ENCODE measurements at regions not wholly inside any gene's neighbourhood (a gene's known extent, or its start where the extent isn't known, plus 50 kb on each side); places are given as distances from the start of the nearest gene placed in this dataset.

DNA sequence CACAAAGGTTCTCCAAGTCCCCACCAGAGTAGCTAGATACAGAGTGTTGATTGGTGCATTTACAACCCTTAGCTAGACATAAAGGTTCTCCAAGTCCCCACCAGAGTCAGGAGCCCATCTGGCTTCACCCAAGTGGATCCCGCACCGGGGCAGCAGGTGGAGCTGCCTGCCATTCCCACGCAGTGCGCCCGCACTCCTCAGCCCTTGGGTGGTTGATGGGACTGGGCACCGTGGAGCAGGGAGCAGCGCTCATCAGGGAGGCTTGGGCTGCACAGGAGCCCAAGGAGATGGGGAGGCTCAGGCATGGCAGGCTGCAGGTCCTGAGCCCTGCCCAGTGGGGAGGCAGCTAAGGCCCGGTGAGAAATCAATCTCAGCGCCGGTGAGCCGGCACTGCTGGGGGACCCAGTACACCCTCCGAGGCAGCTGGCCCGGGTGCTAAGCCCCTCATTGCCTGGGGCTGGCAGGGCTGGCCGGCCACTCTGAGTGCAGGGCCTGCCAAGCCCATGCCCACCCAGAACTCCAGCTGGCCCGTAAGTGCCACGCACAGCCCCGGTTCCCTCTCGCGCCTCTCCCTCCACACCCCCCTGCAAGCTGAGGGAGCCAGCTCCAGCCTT is 404.1 kb downstream of the METTL15 start:
- Histone ChIP-seq H3K9ac (no peak overlapping the region), H3K36me3 (ENCODE audit: control insufficient read depth, insufficient read depth, low read length) (no peaks in the 10 kb centered on the region), H3K9me3 (ENCODE audit: control insufficient read depth, low read length) (no peaks in the 10 kb centered on the region), H3K27me3 (ENCODE audit: control insufficient read depth, insufficient read depth, low read length) (no peaks in the 10 kb centered on the region), H3K79me2 (no peaks in the 10 kb centered on the region), H3K27ac (no peak overlapping the region), H3K4me3 (ENCODE audit: low read depth, low read length) (no peak overlapping the region), H3K4me2 (ENCODE audit: low read length) (no peak overlapping the region), H3K4me1 (no peaks in the 10 kb centered on the region), H2AFZ (no peak overlapping the region)
- TF ChIP-seq, protein P1, sequence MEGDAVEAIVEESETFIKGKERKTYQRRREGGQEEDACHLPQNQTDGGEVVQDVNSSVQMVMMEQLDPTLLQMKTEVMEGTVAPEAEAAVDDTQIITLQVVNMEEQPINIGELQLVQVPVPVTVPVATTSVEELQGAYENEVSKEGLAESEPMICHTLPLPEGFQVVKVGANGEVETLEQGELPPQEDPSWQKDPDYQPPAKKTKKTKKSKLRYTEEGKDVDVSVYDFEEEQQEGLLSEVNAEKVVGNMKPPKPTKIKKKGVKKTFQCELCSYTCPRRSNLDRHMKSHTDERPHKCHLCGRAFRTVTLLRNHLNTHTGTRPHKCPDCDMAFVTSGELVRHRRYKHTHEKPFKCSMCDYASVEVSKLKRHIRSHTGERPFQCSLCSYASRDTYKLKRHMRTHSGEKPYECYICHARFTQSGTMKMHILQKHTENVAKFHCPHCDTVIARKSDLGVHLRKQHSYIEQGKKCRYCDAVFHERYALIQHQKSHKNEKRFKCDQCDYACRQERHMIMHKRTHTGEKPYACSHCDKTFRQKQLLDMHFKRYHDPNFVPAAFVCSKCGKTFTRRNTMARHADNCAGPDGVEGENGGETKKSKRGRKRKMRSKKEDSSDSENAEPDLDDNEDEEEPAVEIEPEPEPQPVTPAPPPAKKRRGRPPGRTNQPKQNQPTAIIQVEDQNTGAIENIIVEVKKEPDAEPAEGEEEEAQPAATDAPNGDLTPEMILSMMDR (IDR thresholded peaks at IDR 0.05): no peak

DNA sequence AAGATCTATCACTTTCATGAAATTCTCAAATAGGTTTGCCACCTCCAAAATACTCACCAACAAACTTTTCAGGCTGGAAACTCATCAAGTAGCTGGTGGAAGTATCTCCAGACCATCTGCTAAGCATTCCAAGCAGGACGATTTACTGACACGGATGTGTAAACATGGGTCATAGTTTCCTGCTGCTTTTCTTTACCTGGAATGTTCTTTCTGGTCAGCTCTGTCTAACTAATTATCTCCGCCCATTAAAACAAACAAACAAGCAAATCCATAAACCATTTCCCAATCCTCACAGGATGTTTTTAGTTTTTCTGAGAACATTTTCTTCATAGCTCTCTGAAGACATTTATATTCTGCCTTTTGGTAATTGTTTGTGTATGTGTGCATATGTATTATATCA is 397.0 kb downstream of the METTL15 start:
- Histone ChIP-seq H3K9me3 (ENCODE audit: control insufficient read depth, low read length) (no peaks in the 10 kb centered on the region), H3K27me3 (ENCODE audit: control insufficient read depth, insufficient read depth, low read length) (no peaks in the 10 kb centered on the region), H3K79me2 (no peaks in the 10 kb centered on the region), H3K9ac (no peak overlapping the region), H3K4me2 (ENCODE audit: low read length) (no peak overlapping the region), H3K4me3 (ENCODE audit: low read depth, low read length) (no peak overlapping the region), H3K27ac (no peak overlapping the region), H3K4me1 (no peaks in the 10 kb centered on the region), H2AFZ (no peak overlapping the region), H3K36me3 (ENCODE audit: control insufficient read depth, insufficient read depth, low read length) (no peaks in the 10 kb centered on the region)
- TF ChIP-seq, protein P1 (IDR thresholded peaks at IDR 0.05): no peak

DNA sequence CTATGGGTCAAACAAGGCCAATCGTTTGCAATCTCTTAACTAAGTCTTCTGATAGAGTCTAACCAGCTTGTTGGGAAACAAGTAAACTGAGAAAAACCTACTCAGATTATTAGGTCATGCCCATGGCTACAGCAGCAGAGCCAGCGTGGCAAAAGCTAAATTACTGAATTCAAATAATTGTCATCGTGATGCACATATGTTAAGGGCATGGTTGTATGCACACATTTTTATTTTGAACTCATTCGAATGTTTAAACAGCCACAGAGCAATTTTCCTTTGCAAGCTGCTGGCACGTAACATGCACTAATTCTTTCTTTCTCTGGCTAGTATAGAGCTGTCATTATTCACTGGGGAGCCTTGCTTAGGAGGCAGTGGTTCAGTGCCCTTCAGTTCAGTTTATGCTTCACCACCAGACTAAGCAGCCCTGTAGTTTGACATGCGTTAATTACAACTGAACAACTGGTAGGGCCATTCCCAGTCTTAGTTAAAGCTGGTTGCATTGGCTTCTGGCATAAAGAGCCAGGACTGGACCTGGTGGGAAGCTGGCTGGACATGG is 396.4 kb downstream of the METTL15 start:
- no peaks in the 10 kb centered on the region for H3K79me2 ChIP-seq
- no peak overlapping the region for H3K9ac ChIP-seq
- H3K4me1 ChIP-seq: no peaks in the 10 kb centered on the region
- H3K27ac ChIP-seq: no peak overlapping the region
- H3K27me3 ChIP-seq (ENCODE audit: control insufficient read depth, insufficient read depth, low read length): no peaks in the 10 kb centered on the region
- H3K36me3 ChIP-seq (ENCODE audit: control insufficient read depth, insufficient read depth, low read length): no peaks in the 10 kb centered on the region
- no peak overlapping the region for H2AFZ ChIP-seq
- H3K4me2 ChIP-seq (ENCODE audit: low read length): no peak overlapping the region
- TF ChIP-seq, protein P1 (IDR thresholded peaks at IDR 0.05): no peak
- H3K9me3 ChIP-seq (ENCODE audit: control insufficient read depth, low read length): no peaks in the 10 kb centered on the region
- no peak overlapping the region for H3K4me3 ChIP-seq (ENCODE audit: low read depth, low read length)

DNA sequence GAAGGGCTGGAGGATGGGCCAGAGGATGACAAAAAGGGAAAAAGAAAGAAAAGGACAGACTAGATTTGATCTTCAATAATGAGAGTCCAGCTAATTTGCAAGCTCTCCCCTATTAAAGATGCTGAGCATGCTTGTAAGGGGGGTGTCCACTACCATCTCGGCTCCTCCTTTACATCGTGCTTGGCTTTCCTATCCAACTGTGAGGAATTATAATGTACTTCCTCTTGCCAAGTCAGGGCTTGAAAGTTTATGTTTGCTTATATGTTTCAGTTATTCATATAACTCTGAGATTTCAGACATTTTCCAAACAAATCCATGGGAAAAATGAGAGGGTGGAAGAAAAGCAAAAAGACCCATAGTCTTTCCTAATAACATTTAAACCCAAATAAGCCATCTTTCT is 387.1 kb downstream of the METTL15 start:
- no peak overlapping the region for H2AFZ ChIP-seq
- no peak overlapping the region for H3K9ac ChIP-seq
- no peaks in the 10 kb centered on the region for H3K79me2 ChIP-seq
- no peaks in the 10 kb centered on the region for H3K27me3 ChIP-seq (ENCODE audit: control insufficient read depth, insufficient read depth, low read length)
- no peak overlapping the region for H3K4me2 ChIP-seq (ENCODE audit: low read length)
- H3K4me1 ChIP-seq: no peaks in the 10 kb centered on the region
- no peak overlapping the region for H3K4me3 ChIP-seq (ENCODE audit: low read depth, low read length)
- TF ChIP-seq, protein P1 (IDR thresholded peaks at IDR 0.05): no peak
- H3K36me3 ChIP-seq (ENCODE audit: control insufficient read depth, insufficient read depth, low read length): no peaks in the 10 kb centered on the region
- no peak overlapping the region for H3K27ac ChIP-seq
- H3K9me3 ChIP-seq (ENCODE audit: control insufficient read depth, low read length): no peaks in the 10 kb centered on the region

DNA sequence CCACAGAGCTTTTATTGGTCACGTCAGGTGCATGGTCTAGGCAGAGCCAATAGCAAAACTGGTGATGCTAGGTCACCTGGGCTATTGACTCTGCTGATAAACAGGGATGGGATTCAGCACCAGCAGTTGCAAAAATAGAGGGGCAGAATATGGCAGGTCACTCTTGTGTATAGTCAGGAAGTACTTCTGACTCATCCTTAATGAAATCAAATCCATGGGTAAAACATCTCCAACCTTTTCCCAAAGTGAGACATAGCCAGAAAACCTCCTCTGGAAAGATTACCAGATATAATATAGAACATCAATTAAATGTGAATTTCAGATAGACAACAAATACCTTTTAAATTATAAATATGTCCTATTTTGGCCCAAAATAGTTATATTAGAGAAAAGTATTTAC is 383.2 kb downstream of the METTL15 start:
- Histone ChIP-seq H3K79me2 (no peaks in the 10 kb centered on the region), H3K36me3 (ENCODE audit: control insufficient read depth, insufficient read depth, low read length) (no peaks in the 10 kb centered on the region), H3K4me2 (ENCODE audit: low read length) (no peak overlapping the region), H3K27ac (no peak overlapping the region), H2AFZ (no peak overlapping the region), H3K4me1 (no peaks in the 10 kb centered on the region), H3K9me3 (ENCODE audit: control insufficient read depth, low read length) (no peaks in the 10 kb centered on the region), H3K27me3 (ENCODE audit: control insufficient read depth, insufficient read depth, low read length) (no peaks in the 10 kb centered on the region), H3K4me3 (ENCODE audit: low read depth, low read length) (no peak overlapping the region), H3K9ac (no peak overlapping the region)
- TF ChIP-seq, protein P1 (IDR thresholded peaks at IDR 0.05): no peak

Measured in parathyroid adenoma (tissue), 2 donors.